HuH-7 (cell line): ENCODE measurements at regions not wholly inside any gene's neighbourhood (a gene's known extent, or its start where the extent isn't known, plus 50 kb on each side); places are given as distances from the start of the nearest gene placed in this dataset.
"Not testable (repeated sequence)": the region's sequence is repeated elsewhere in the genome, so short reads cannot be mapped to it uniquely, and the experiment has no call there.

Experiments
- DNase-seq: peaks from one replicate; pipeline ENCODE4 v3.0.0; 2011; ENCODE audit warnings: low spot score

GRCh38 chr5:165411532-165411931, 1906.1 kb downstream of the MAT2B start:
- not testable (repeated sequence) for DNase-seq

- no peak for DNase-seq
Observed at GRCh38 chr5:165420493-165420892, 1915.1 kb downstream of the MAT2B start.

GRCh38 chr5:165423697-165424299, 1918.4 kb downstream of the MAT2B start:
- DNase-seq = no peak

- no peak for DNase-seq
Observed at GRCh38 chr5:165425594-165425993, 1920.2 kb downstream of the MAT2B start.

GRCh38 chr5:165448753-165449152, 1943.3 kb downstream of the MAT2B start:
- no peak for DNase-seq

- DNase-seq = peak; percentile 10
Observed at GRCh38 chr5:165457859-165458481, 1952.6 kb downstream of the MAT2B start.

- no peak for DNase-seq
Observed at GRCh38 chr5:165459232-165459631, 1953.8 kb downstream of the MAT2B start.

GRCh38 chr5:165460911-165461310, 1955.5 kb downstream of the MAT2B start:
- no peak for DNase-seq

GRCh38 chr5:165477546-165477945, 1972.1 kb downstream of the MAT2B start:
- no peak for DNase-seq

GRCh38 chr5:165495829-165496380, 1990.5 kb downstream of the MAT2B start:
- DNase-seq = peak; percentile 5

GRCh38 chr5:165497707-165498106, 1992.3 kb downstream of the MAT2B start:
- peak; percentile 8 for DNase-seq

GRCh38 chr5:165502893-165503691, 1997.7 kb downstream of the MAT2B start:
- DNase-seq = no peak

GRCh38 chr5:165504674-165505073, 1999.3 kb downstream of the MAT2B start:
- DNase-seq = no peak

- DNase-seq = no peak
Observed at GRCh38 chr5:165508286-165508685, 2002.9 kb downstream of the MAT2B start.

GRCh38 chr5:165508861-165509260, 2003.4 kb downstream of the MAT2B start:
- no peak for DNase-seq

GRCh38 chr5:165521816-165522610, 2016.6 kb downstream of the MAT2B start:
- DNase-seq = no peak

- no peak for DNase-seq
Observed at GRCh38 chr5:165525271-165525670, 2019.9 kb downstream of the MAT2B start.

GRCh38 chr5:165526357-165526756, 2020.9 kb downstream of the MAT2B start:
- no peak for DNase-seq

GRCh38 chr5:165527577-165527976, 2022.2 kb downstream of the MAT2B start:
- DNase-seq = no peak

GRCh38 chr5:165538065-165538464, 2032.6 kb downstream of the MAT2B start:
- DNase-seq = no peak

- DNase-seq = no peak
Observed at GRCh38 chr5:165559645-165560044, 2054.2 kb downstream of the MAT2B start.

GRCh38 chr5:165560648-165561047, 2055.2 kb downstream of the MAT2B start:
- DNase-seq = no peak
